ENCODE measurements at regions not wholly inside any gene's neighbourhood (a gene's known extent, or its start where the extent isn't known, plus 50 kb on each side); places are given as distances from the start of the nearest gene placed in this dataset.

GRCh38 chr13:104764600-104764999 is 1698.4 kb upstream of the SLC10A2 start:
- DNase-seq = no peak

- no peak for DNase-seq
Measured at GRCh38 chr13:104759069-104759468, 1692.9 kb upstream of the SLC10A2 start.

- DNase-seq = no peak
Measured at GRCh38 chr13:104757712-104758111, 1691.5 kb upstream of the SLC10A2 start.

GRCh38 chr13:104750377-104750776 is 1684.2 kb upstream of the SLC10A2 start:
- DNase-seq = no peak

- no peak for DNase-seq
Measured at GRCh38 chr13:104740641-104741222, 1674.5 kb upstream of the SLC10A2 start.

- no peak for DNase-seq
Measured at GRCh38 chr13:104737713-104738112, 1671.5 kb upstream of the SLC10A2 start.

GRCh38 chr13:104733427-104733826 is 1667.2 kb upstream of the SLC10A2 start:
- no peak for DNase-seq

GRCh38 chr13:104715111-104715510 is 1648.9 kb upstream of the SLC10A2 start:
- DNase-seq = no peak

- no peak for DNase-seq
Measured at GRCh38 chr13:104705031-104705750, 1639.0 kb upstream of the SLC10A2 start.

- peak; percentile 16 for DNase-seq
Measured at GRCh38 chr13:104701591-104701990, 1635.4 kb upstream of the SLC10A2 start.

GRCh38 chr13:104694397-104694796 is 1628.2 kb upstream of the SLC10A2 start:
- peak; percentile 6 for DNase-seq

- no peak for DNase-seq
Measured at GRCh38 chr13:104693126-104693525, 1626.9 kb upstream of the SLC10A2 start.

GRCh38 chr13:104691767-104692467 is 1625.7 kb upstream of the SLC10A2 start:
- DNase-seq = no peak

GRCh38 chr13:104686484-104686883 is 1620.3 kb upstream of the SLC10A2 start:
- no peak for DNase-seq

- DNase-seq = no peak
Measured at GRCh38 chr13:104683789-104684188, 1617.6 kb upstream of the SLC10A2 start.

- DNase-seq = no peak
Measured at GRCh38 chr13:104678161-104678560, 1611.9 kb upstream of the SLC10A2 start.

- no peak for DNase-seq
Measured at GRCh38 chr13:104671901-104672300, 1605.7 kb upstream of the SLC10A2 start.

GRCh38 chr13:104657196-104657595 is 1591.0 kb upstream of the SLC10A2 start:
- DNase-seq = no peak

GRCh38 chr13:104650431-104650830 is 1584.2 kb upstream of the SLC10A2 start:
- DNase-seq = no peak

GRCh38 chr13:104648291-104648690 is 1582.1 kb upstream of the SLC10A2 start:
- DNase-seq = peak; percentile 69

- no peak for DNase-seq
Measured at GRCh38 chr13:104645786-104646185, 1579.6 kb upstream of the SLC10A2 start.

GRCh38 chr13:104641309-104641708 is 1575.1 kb upstream of the SLC10A2 start:
- no peak for DNase-seq

- no peak for DNase-seq
Measured at GRCh38 chr13:104635879-104636278, 1569.7 kb upstream of the SLC10A2 start.

- no peak for DNase-seq
Measured at GRCh38 chr13:104634016-104634415, 1567.8 kb upstream of the SLC10A2 start.

All from NCI-H345 (cell line).